Motor neuron (in vitro differentiated cells): ENCODE measurements at regions not wholly inside any gene's neighbourhood (a gene's known extent, or its start where the extent isn't known, plus 50 kb on each side); places are given as distances from the start of the nearest gene placed in this dataset.

Source experiments
- ATAC-seq, 8 experiments: fragments of 200-7000 bp; cut with Tn5 transposase; replicated peaks in 6 of 8; 2 replicates each; pipeline ENCODE4 v1.8.0; 2021; ENCODE audit warnings: mild to moderate bottlenecking in 8 of 8, moderate library complexity in 8 of 8
- H3K27ac ChIP-seq, 2 donors: fragments of 250-450 bp; sonication (Bioruptor Pico); 2 replicates each; pipeline ENCODE4 v1.9.0; 2021; ENCODE audit warnings: antibody characterized with exemption in 2 of 2, mild to moderate bottlenecking in 2 of 2, moderate library complexity in 1 of 2
- H3K4me1 ChIP-seq, 2 donors: fragments of 250-450 bp; sonication (Bioruptor Pico); replicated peaks in 1 of 2; 2 replicates each; pipeline ENCODE4 v1.6.1; 2021; ENCODE audit warnings: antibody characterized with exemption in 2 of 2, mild to moderate bottlenecking in 2 of 2, moderate library complexity in 1 of 2
- H3K4me3 ChIP-seq, 5 donors: fragments of 250-450 bp; sonication (Bioruptor Pico); 2 replicates each; pipeline ENCODE4 v1.9.0; 2021; ENCODE audit warnings: antibody characterized with exemption in 5 of 5, mild to moderate bottlenecking in 5 of 5, moderate library complexity in 4 of 5
- WGBS, 10 experiments: fragments of 450-650 bp; shearing (Covaris generic); methylation state at CpG; one replicate each; pipeline ENCODE4 v1.0.0; 2022; 5-methylcytosine and 5-hydroxymethylcytosine counted together
- in situ Hi-C, 9 experiments: fragments of 400-800 bp; cut with MboI; loops; one replicate each; pipeline ENCODE4 v1.15.0; 2021; ENCODE audit warnings: low sequenced_read_pairs in 9 of 9, low pct_unique_long_range_greater_than_20kb in 2 of 9; ENCODE audit not compliant: unreplicated experiment in 9 of 9

- ATAC-seq = no peak
- Histone ChIP-seq H3K4me1 (no peaks in the 10 kb centered on the region), H3K27ac (no peak overlapping the region), H3K4me3 (no peak overlapping the region)
- in situ Hi-C loops = no loop called here
- WGBS, 10 experiments = 81 to 100% (median 91%) methylated on average over 3 of the region's 3 CpGs; no CpG with 5 or more reads in 5 of the 10 experiments
These were observed 674.8 kb downstream of the PLPP3 start for GRCh38 chr1:55904541-55904940.

- in situ Hi-C loops = no loop called here
- H3K4me1 ChIP-seq = no peaks in the 10 kb centered on the region
- H3K4me3 ChIP-seq = no peak overlapping the region
- H3K27ac ChIP-seq = no peak overlapping the region
- ATAC-seq = peak in 2 of 8 experiments; percentile 48 to 50
- WGBS, 10 experiments = 54 to 100% (median 100%) methylated on average over 1 of the region's 1 CpG
These were observed 681.2 kb downstream of the PLPP3 start for GRCh38 chr1:55898181-55898580.

GRCh38 chr1:55896210-55896609 is 681.0 kb upstream of the USP24 start:
- Histone ChIP-seq H3K4me3 (no peak overlapping the region), H3K4me1 (no peaks in the 10 kb centered on the region), H3K27ac (no peak overlapping the region)
- WGBS, 10 experiments = 71 to 95% (median 85%) methylated on average over 5 of the region's 5 CpGs
- ATAC-seq = no peak
- in situ Hi-C loops = no loop called here

- in situ Hi-C loops = no loop called here
- no peaks in the 10 kb centered on the region for H3K4me1 ChIP-seq
- no peak for ATAC-seq
- 0 to 100% (median 88%) methylated on average over 1 to 2 of the region's 2 CpGs; no CpG with 5 or more reads in 4 of the 10 experiments for WGBS, 10 experiments
- H3K4me3 ChIP-seq = no peak overlapping the region
- H3K27ac ChIP-seq = no peak overlapping the region
These were observed 679.4 kb upstream of the USP24 start for GRCh38 chr1:55894521-55894920.

GRCh38 chr1:55893155-55893554 is 678.0 kb upstream of the USP24 start:
- Histone ChIP-seq H3K4me1 (no peaks in the 10 kb centered on the region), H3K27ac (no peak overlapping the region), H3K4me3 (no peak overlapping the region)
- WGBS, 10 experiments = 5 to 67% (median 40%) methylated on average over 1 to 2 of the region's 2 CpGs; no CpG with 5 or more reads in 1 of the 10 experiments
- ATAC-seq = peak in 3 of 8 experiments; percentile 29 to 44 (median 35)
- in situ Hi-C loops = no loop called here

DNA sequence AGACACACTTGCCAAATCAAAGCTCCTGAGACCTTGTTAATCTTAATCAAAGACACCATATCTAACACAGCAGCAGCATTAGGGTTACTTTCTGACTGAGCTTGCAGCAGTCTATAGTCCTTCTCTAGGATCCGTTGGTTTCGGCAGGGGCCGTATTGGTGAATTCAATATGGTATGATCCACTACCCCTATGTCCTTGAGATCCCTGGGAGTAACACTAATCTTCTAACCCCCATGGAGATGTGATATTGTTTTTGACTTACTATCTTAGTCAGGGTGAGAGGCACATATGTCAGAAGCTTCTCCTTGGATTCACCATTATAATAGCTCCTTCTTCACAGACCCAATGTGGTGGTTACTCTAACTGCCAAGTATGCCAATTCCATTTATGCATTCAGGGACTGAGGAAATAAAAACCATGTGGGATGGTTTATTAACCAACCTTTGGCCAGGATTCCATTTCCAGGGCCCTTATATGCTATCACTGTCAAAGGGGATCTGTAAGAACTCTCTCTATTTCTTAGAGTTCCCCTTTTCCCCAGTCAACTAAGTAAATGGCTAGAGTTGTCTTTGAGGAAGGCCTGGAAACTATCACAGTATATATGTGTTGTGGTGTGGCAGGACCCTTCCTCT is 673.6 kb upstream of the USP24 start:
- 87 to 100% (median 97%) methylated on average over 1 to 3 of the region's 3 CpGs; no CpG with 5 or more reads in 4 of the 10 experiments for WGBS, 10 experiments
- in situ Hi-C loops = no loop called here

GRCh38 chr1:55886856-55887712 is 671.9 kb upstream of the USP24 start:
- Histone ChIP-seq H3K27ac (no peak overlapping the region), H3K4me1 (peaks cover 7 to 11% of the 10 kb centered on the region in 2 donors), H3K4me3 (no peak overlapping the region)
- peak in 5 of 8 experiments; percentile 36 to 86 (median 70) for ATAC-seq
- in situ Hi-C loops = no loop called here
- WGBS, 10 experiments = 17 to 100% (median 79%) methylated on average over 1 to 4 of the region's 4 CpGs

More for the DNA sequence above, 673.6 kb upstream of the USP24 start:
- no peak overlapping the region for H3K4me3 ChIP-seq
- H3K27ac ChIP-seq = no peak overlapping the region
- ATAC-seq = no peak
- peaks cover 7 to 11% of the 10 kb centered on the region in 2 donors for H3K4me1 ChIP-seq

- Histone ChIP-seq H3K4me1 (peaks cover 7 to 11% of the 10 kb centered on the region in 2 donors), H3K4me3 (no peak overlapping the region), H3K27ac (no peak overlapping the region)
- no peak for ATAC-seq
- in situ Hi-C loops = no loop called here
- WGBS, 10 experiments = 73 to 100% (median 96%) methylated on average over 1 to 2 of the region's 2 CpGs
These were observed 670.5 kb upstream of the USP24 start for GRCh38 chr1:55885619-55886018.

- Histone ChIP-seq H3K4me3 (no peak overlapping the region), H3K27ac (no peak overlapping the region), H3K4me1 (peaks cover 7 to 11% of the 10 kb centered on the region in 2 donors)
- ATAC-seq = no peak
- in situ Hi-C loops = no loop called here
- 75 to 100% (median 94%) methylated on average over 2 to 6 of the region's 6 CpGs for WGBS, 10 experiments
These were observed 667.8 kb upstream of the USP24 start for GRCh38 chr1:55882931-55883330.

- H3K27ac ChIP-seq = no peak overlapping the region
- no peak for ATAC-seq
- H3K4me1 ChIP-seq = no peaks in the 10 kb centered on the region
- WGBS, 10 experiments = 86 to 100% (median 93%) methylated on average over 2 to 11 of the region's 11 CpGs; no CpG with 5 or more reads in 1 of the 10 experiments
- no peak overlapping the region for H3K4me3 ChIP-seq
- in situ Hi-C loops = no loop called here
These were observed 664.2 kb upstream of the USP24 start for GRCh38 chr1:55879346-55879745.

DNA sequence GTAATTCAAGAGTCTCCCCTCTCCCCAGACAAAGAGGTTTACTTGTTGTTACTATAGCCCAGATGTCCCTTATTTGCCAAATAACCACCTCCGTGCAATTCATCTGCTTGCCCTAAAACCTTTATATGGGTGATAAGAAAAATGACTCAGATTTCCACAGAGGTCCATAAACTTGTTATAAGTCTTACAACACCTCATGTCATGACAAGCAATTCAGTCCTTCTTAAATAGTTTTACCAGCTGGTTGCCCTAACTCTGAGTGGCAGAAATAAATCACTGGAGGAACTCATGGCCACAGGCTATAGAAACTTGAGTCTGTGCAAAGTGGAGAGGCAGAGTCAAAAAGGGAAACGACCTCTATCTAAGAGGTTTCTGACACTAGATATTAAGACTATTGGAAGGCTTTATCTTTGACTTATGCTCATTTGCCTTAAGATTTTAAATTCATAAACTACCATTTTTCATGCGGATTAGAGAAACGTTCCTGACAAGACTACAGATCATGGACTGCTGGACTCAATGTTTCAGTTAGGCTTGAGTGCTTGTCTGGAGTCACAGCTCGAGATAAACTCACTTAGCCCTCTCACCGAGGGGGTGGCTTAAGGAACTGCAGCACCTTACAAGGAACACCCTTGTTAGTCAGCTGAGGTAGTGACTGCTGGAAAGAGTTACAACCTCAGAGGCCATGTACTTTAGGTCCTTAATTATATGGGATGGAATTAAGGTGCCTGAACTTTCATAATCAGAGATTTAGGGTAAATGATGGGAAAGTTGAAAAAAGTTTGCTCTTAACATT is 662.5 kb upstream of the USP24 start:
- H3K27ac ChIP-seq = no peak overlapping the region
- in situ Hi-C loops = no loop called here
- ATAC-seq = no peak
- 50 to 100% (median 84%) methylated on average over 1 to 6 of the region's 6 CpGs for WGBS, 10 experiments
- no peaks in the 10 kb centered on the region for H3K4me1 ChIP-seq
- no peak overlapping the region for H3K4me3 ChIP-seq

- H3K4me1 ChIP-seq = no peaks in the 10 kb centered on the region
- in situ Hi-C loops = no loop called here
- no peak for ATAC-seq
- no peak overlapping the region for H3K4me3 ChIP-seq
- WGBS, 10 experiments = 71 to 100% (median 95%) methylated on average over 1 of the region's 1 CpG; no CpG with 5 or more reads in 4 of the 10 experiments
- H3K27ac ChIP-seq = no peak overlapping the region
These were observed 661.3 kb upstream of the USP24 start for GRCh38 chr1:55876276-55877060.
